ENCODE measurements at regions not wholly inside any gene's neighbourhood (a gene's known extent, or its start where the extent isn't known, plus 50 kb on each side); places are given as distances from the start of the nearest gene placed in this dataset.

DNA sequence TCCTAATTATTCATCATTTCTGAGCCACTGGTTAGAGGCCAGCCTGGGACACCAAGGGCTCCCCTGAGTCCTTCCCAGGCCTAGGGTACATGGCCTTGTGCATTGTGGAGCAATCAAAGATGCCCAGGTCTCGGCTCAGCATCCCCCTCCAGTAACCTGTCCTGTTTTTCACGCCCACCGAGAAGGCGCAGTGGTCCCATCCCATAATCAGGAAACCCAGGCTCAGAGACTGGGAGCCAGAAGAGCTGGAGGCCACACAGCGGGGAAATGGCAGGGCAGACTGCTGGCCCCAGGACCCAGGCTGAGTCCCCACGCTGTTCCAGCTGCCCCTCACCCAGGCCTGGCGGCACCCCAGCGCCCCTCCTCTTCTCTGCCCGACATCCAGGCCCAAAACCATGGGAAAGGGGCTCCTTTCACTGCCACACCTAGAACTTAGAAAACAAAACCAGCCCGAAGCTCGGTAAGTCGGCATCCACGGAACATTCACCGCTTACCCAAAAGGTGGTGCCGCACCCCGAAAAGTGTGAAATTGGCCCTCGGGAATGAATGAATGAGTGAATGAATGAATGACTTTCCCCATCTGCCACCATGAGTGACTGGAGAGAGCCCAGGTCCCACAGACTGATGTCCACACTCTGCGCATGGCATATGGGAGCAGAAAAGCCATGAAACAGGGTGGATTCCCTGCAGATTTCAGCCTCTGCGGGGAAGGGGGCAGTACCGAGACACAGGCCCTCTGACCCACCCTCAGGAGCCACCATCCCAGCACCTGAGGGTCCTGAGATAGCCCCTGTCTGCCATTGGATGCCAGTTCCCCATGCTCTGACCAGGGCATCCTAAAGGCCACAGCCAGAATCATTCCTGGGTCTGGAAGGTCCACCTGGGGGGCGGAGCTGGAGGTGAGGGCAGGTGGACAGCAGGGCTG lies 132.5 kb downstream of the OLFM1 start:
- TF ChIP-seq, protein P1, sequence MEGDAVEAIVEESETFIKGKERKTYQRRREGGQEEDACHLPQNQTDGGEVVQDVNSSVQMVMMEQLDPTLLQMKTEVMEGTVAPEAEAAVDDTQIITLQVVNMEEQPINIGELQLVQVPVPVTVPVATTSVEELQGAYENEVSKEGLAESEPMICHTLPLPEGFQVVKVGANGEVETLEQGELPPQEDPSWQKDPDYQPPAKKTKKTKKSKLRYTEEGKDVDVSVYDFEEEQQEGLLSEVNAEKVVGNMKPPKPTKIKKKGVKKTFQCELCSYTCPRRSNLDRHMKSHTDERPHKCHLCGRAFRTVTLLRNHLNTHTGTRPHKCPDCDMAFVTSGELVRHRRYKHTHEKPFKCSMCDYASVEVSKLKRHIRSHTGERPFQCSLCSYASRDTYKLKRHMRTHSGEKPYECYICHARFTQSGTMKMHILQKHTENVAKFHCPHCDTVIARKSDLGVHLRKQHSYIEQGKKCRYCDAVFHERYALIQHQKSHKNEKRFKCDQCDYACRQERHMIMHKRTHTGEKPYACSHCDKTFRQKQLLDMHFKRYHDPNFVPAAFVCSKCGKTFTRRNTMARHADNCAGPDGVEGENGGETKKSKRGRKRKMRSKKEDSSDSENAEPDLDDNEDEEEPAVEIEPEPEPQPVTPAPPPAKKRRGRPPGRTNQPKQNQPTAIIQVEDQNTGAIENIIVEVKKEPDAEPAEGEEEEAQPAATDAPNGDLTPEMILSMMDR (IDR thresholded peaks at IDR 0.05; ENCODE audit: insufficient read depth, low read depth, low read length, missing control alignments), result no peak
- DNase-seq (ENCODE audit: low read depth), result no peak
- H3K4me3 ChIP-seq (ENCODE audit: low read depth, low read length), result no peak overlapping the region

DNA sequence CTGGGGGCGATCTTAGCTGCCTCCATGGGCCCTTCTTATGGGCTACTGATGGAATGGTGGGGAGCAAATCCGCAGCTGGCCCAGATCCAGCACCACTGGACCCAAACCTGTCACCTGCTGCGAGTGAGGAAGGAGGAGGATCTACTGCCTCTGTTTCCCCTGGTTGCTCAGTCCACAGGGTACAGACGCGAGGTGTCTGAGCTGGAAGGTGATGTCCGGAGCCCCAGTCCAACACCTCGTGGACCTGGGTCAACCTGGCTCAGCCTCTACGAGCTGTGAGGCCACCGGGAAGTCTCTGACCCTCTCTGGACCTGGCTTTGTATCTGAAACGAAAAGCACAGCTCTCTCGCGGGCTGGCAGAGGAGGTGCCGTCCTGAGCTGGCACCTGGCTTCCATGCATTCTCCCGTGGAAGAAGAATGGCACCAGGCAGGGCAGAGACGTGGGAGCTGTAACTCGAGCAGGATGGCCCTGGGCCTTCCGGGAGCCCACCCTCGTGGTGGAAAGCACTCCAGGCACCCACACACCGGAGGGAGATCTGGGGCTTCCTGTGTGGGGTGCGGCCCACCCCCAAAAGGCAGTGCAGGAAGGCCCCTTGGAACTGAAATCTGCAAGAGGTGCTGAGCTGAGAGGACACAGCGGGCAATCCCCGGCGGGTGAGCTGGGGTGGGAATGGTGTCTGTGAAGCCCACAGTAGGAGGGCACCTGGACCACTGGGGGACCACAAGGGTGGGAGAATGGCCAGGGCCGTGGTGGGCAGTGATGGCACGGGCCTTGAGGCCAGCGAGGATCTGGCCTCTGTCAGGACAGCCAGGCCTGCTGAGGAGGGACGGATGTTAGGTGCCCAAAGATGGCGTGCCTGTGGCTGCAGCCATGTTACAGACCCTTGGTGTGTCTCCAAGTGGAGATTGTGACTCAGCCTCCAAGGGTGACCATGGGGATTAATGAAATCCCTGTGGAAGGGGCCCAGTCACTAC lies 133.4 kb downstream of the OLFM1 start:
- TF ChIP-seq, protein P1 (IDR thresholded peaks at IDR 0.05; ENCODE audit: insufficient read depth, low read depth, low read length, missing control alignments), result no peak
- no peak overlapping the region for H3K4me3 ChIP-seq (ENCODE audit: low read depth, low read length)
- DNase-seq (ENCODE audit: low read depth), result no peak

DNA sequence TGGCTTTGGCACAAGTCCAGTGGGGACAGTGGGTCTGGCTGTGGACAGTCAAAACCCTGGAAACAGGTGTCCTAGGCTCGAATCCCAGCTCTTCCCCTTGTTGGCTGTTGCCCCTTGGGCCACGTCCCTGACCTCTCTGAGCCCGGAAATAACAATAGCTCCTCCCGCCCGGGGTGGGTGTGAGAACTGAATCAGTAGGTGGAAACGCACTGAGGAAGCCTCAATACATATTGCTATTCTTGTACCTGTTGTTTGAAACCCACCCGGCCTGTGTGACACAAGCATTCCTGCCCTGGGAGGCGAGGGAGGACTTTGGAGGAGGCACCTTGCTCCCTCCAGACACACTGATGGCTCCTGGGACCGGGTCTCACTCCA lies 134.1 kb downstream of the OLFM1 start:
- H3K4me3 ChIP-seq (ENCODE audit: low read depth, low read length), result no peak overlapping the region
- no peak for DNase-seq (ENCODE audit: low read depth)
- TF ChIP-seq, protein P1 (IDR thresholded peaks at IDR 0.05; ENCODE audit: insufficient read depth, low read depth, low read length, missing control alignments), result no peak

DNA sequence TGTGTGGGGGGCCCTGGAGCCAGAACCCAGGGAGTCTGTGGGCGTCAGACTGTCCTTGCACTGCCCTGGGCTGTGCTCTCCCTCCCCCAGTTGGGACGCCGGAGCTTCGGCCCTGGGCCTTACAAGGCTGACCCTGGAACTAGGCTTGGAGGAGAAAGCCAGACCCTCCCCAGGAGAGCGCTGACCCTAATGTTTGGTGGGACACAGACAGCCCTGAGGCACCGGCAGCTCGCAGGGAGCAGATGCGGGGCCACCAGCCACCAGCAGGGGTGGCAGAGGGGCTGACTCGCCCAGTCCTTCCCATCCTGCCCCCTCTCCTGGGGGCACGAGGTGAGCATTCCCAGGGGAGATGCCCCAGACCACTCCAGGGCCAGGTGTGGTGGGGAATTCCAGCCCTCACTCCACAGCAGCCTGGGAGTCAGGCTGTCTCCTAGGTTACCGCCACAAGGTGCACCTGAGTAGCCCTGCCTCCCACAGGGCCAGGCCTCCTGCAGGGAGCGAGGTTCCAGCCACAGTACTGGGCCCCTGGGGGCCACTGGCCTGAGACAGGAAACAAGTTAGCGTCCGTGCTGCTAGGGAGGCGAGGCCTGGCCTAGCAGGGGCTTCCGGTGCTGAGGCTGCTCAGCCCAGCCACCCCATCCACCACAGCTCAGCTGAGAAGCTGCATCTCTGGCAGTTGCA lies 134.6 kb downstream of the OLFM1 start:
- H3K4me3 ChIP-seq (ENCODE audit: low read depth, low read length), result no peak overlapping the region
- TF ChIP-seq, protein P1 (IDR thresholded peaks at IDR 0.05; ENCODE audit: insufficient read depth, low read depth, low read length, missing control alignments), result no peak
- peak; percentile 40 for DNase-seq (ENCODE audit: low read depth)

DNA sequence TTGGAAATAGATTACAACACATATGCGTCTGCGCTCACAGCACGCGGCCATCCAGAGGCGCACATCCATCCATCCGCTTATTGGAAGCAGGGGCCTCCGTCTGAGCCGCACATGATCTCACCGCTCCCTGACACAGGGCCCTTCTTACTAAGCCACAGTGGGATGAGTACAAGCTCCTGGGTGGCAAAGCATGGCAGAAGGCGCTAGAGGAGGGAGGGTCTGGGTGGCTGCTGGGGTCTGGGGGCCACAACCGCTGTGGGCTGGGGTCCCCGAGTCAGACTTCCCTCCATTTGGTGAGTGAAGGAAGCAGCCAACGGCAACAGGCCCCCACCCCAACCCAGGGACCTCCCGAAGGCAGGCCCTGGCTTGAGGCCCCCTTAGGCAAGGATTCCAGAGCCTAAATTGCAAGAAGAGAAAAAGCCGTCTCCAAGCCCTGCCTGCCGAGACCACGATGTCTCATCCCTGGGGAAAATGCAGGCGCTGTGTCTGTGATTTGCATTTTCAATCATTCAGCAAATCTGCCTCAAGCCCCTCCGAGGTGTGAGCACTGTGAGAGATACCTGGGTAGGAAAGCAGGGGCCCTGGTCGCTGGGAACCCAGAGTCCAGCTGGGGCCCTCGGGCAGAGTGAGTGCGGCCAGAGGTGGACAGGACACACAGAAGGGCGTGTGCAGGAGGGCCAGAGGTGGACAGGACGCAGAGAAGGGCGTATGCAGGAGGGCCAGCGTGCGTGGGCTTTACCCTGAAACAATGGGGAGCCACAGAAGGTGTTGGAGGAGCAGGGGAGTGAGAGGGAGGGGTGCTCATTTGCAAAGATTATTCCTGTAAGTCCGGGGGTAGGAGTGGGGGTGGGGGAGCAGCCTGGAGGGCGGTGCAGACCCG lies 135.7 kb downstream of the OLFM1 start:
- H3K4me3 ChIP-seq (ENCODE audit: low read depth, low read length), result no peak overlapping the region
- DNase-seq (ENCODE audit: low read depth), result no peak
- TF ChIP-seq, protein P1 (IDR thresholded peaks at IDR 0.05; ENCODE audit: insufficient read depth, low read depth, low read length, missing control alignments), result no peak

DNA sequence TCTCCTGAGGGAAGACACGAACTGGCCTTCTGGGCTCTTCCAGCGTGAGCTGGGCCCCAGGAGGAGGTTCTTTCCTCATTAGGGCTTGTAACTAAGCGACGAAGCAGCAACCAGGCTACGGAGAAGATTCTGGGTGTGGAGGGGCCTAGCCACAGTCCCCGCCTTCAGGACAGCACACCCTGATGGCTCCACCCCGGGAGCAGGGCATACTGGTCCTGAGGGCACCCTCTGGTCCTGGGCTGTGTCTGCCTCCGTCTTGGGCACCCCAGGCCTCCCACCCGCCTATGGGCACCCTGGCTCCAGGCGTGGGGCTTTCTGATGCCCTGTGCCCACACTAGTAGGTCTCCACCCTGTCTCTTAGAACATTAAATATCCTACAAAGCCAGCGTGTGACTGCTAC lies 136.4 kb downstream of the OLFM1 start:
- TF ChIP-seq, protein P1 (IDR thresholded peaks at IDR 0.05; ENCODE audit: insufficient read depth, low read depth, low read length, missing control alignments), result no peak
- no peak for DNase-seq (ENCODE audit: low read depth)
- H3K4me3 ChIP-seq (ENCODE audit: low read depth, low read length), result no peak overlapping the region
